Right atrium auricular region (tissue), 2 donors: ENCODE measurements at regions not wholly inside any gene's neighbourhood (a gene's known extent, or its start where the extent isn't known, plus 50 kb on each side); places are given as distances from the start of the nearest gene placed in this dataset.
A peak's percentile ranks its signal among the peaks of the same experiment; 100 is the strongest.

Experiments
- DNase-seq: peaks from one replicate; pipeline ENCODE4 v3.0.0-alpha.2; 2019; ENCODE audit warnings: low spot score
- H3K27ac ChIP-seq, 2 donors: fragments of 200-600 bp; sonication (generic); 1 replicate in 1 of 2; 2 replicates in 1 of 2; pipeline ENCODE4 v1.5.1; 2016 to 2019
- H3K27me3 ChIP-seq, 2 donors: fragments of 200-600 bp; sonication (generic); one replicate each; pipeline versions ENCODE4 v1.5.1 to v1.6.0; 2017 to 2019
- H3K36me3 ChIP-seq: fragments of 200-600 bp; sonication (generic); one replicate; pipeline ENCODE4 v1.5.1; 2016
- H3K4me1 ChIP-seq, 2 donors: fragments of 200-600 bp; sonication (generic); one replicate each; pipeline versions ENCODE4 v1.5.1 to v1.6.0; 2017 to 2019
- H3K4me3 ChIP-seq, 2 donors: fragments of 200-600 bp; sonication (generic); 1 replicate in 1 of 2; 2 replicates in 1 of 2; pipeline ENCODE4 v1.5.1; 2017 to 2019; ENCODE audit warnings: mild to moderate bottlenecking in 1 of 2, moderate library complexity in 1 of 2
- H3K9me3 ChIP-seq, 2 donors: fragments of 200-600 bp; sonication (generic); one replicate each; pipeline ENCODE4 v1.5.1; 2019
- CTCF ChIP-seq, 2 donors: fragments of 200-600 bp; sonication (generic); IDR thresholded peaks; one replicate each; pipeline ENCODE4 v1.5.1; 2019; ENCODE audit warnings: antibody characterized with exemption in 2 of 2

DNA sequence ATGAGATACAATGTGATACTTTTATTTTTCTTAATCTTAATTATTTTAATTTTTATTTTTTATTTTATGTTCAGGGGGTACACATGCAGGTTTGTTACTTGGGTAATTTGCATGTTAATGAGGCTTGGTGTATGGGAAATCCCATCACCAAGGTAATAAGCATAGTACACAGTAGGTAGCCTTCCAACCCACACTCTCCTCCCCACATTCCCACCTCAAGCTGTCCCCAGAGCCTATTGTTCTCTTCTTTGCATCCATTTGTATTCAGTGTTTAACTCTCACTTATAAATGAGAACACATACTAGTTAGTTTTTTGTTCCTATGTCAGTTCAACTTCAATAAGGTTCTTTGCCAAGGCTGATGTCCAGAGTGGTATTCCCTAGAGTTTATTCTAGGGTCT is 1375.4 kb downstream of the NSUN3 start:
- Histone ChIP-seq H3K4me1 (no peaks in the 10 kb centered on the region), H3K27ac (no peak overlapping the region), H3K9me3 (no peaks in the 10 kb centered on the region), H3K27me3 (no peaks in the 10 kb centered on the region), H3K4me3 (no peak overlapping the region), H3K36me3 (no peaks in the 10 kb centered on the region)
- no peak for TF ChIP-seq CTCF (IDR thresholded peaks at IDR 0.05)
- no peak for DNase-seq

DNA sequence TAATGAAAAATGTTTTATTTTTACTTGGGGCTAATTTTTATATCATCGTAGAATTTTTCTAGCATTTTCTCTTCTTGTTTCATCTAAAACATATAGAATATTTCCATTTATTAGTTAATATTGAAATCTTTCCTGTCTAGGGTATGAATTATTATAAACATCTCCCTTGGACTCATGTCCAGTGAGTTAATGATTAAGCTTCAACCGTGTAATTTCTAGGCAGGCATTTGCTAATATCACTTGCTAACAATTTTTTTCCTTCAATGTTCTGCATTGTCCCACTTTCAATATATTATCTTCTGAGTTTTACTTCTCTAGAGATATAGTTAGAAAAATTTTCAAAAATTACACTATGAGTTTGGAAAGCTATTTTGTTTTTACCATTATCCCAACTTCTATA is 1371.6 kb upstream of the EPHA6 start:
- Histone ChIP-seq H3K4me3 (no peak overlapping the region), H3K27ac (no peak overlapping the region), H3K36me3 (no peaks in the 10 kb centered on the region), H3K27me3 (no peaks in the 10 kb centered on the region), H3K4me1 (no peaks in the 10 kb centered on the region), H3K9me3 (no peaks in the 10 kb centered on the region)
- no peak for TF ChIP-seq CTCF (IDR thresholded peaks at IDR 0.05)
- DNase-seq = no peak

DNA sequence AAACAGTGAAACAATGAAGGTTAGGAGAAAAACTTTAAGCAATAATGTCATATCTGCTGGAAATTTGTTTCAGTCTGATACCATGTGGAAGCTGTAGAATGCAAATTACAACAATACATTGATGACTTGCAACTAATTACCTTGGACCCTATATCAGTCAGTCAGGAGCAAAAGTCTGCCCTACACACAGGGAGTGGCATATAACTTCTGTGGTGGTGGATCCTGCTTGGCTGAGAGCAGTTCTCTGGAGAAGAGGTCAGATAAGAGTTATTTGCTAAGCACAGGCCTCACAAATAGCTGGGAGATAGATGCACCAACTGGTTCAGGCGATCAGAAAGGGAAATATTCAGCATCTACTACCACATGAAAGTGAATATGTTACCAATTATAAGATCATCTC is 1364.6 kb upstream of the EPHA6 start:
- no peaks in the 10 kb centered on the region for H3K36me3 ChIP-seq
- no peak for TF ChIP-seq CTCF (IDR thresholded peaks at IDR 0.05)

DNA sequence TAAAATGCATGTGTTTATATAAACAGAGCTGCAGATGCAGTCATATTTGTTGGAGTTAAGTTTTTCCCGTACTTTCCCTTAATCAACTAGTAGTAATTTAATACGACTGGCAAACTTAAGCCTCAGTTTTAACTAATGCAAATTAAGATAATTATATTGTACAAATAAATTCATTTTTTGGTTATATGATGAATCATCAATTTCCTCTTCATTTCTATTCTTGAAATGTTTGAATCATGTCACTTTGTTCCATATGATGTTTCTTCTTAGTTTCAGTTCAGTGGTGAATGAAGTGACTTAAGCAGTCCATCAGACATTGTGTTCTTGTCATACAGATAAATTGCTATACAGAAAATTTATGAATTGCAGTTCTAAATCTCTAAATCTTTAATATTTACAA is 1361.2 kb upstream of the EPHA6 start:
- Histone ChIP-seq H3K27me3 (no peaks in the 10 kb centered on the region), H3K9me3 (no peaks in the 10 kb centered on the region), H3K27ac (no peak overlapping the region), H3K4me3 (no peak overlapping the region), H3K4me1 (no peaks in the 10 kb centered on the region), H3K36me3 (no peaks in the 10 kb centered on the region)
- TF ChIP-seq CTCF (IDR thresholded peaks at IDR 0.05) = no peak
- no peak for DNase-seq

More for the DNA sequence above, 1364.6 kb upstream of the EPHA6 start:
- Histone ChIP-seq H3K27me3 (no peaks in the 10 kb centered on the region), H3K27ac (no peak overlapping the region), H3K9me3 (no peaks in the 10 kb centered on the region), H3K4me1 (no peaks in the 10 kb centered on the region), H3K4me3 (no peak overlapping the region)
- no peak for DNase-seq

DNA sequence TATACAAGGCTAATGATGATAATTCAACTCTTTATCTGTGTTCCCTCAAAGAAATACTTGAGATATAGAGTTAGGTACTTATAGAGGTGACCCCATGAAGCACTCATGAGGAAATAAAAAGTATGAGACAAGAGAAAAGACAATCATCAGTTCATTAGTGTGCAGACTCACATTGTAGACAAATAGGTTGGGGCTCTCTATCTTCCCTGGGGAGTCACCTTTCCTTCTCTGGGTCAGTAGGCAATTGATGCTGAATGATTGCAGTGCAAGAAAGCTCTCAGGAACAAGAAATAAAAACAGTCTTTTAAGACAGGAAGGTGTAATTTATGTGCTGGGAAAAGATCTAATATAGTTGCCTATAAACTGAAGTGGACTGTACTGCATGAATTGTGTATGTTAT is 1357.6 kb upstream of the EPHA6 start:
- Histone ChIP-seq H3K36me3 (no peaks in the 10 kb centered on the region), H3K9me3 (no peaks in the 10 kb centered on the region), H3K4me1 (no peaks in the 10 kb centered on the region), H3K27ac (no peak overlapping the region), H3K27me3 (no peaks in the 10 kb centered on the region), H3K4me3 (no peak overlapping the region)
- TF ChIP-seq CTCF (IDR thresholded peaks at IDR 0.05) = no peak
- no peak for DNase-seq

DNA sequence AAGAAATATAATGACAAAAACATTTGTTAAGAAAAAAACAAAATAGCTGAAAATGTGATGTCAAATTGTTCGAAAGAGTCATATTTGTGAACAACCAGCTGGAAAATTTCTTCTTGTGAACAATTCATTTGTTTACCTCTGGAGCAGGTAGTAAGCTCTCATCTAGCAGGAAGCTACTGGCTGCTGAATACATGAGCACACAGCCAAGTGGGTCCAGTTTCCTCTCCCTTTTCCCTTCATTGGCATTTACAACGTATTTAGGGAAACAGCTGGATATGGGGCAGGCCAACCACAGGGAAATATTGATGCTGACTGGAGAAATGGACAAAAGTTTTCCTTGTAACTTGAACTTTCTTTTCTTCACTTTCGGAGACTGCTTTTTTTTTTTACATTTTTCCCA is 1354.7 kb upstream of the EPHA6 start:
- no peaks in the 10 kb centered on the region for H3K4me1 ChIP-seq
- DNase-seq = no peak
- no peaks in the 10 kb centered on the region for H3K36me3 ChIP-seq
- no peaks in the 10 kb centered on the region for H3K27me3 ChIP-seq
- no peak for TF ChIP-seq CTCF (IDR thresholded peaks at IDR 0.05)
- H3K4me3 ChIP-seq = no peak overlapping the region
- H3K9me3 ChIP-seq = no peaks in the 10 kb centered on the region
- H3K27ac ChIP-seq = peak overlapping the region in 1 of 2 donors; percentile 38
